H9 (cell line): ENCODE measurements at regions not wholly inside any gene's neighbourhood (a gene's known extent, or its start where the extent isn't known, plus 50 kb on each side); places are given as distances from the start of the nearest gene placed in this dataset.

ENCODE experiments used
- DNase-seq: peaks from one replicate; pipeline ENCODE4 v3.0.0-alpha.2; 2017
- H2AFZ ChIP-seq: one replicate; pipeline ENCODE4 v1.6.1; 2013; ENCODE audit warnings: mild to moderate bottlenecking, low read length, control low read depth, moderate library complexity
- H2AK5ac ChIP-seq: 2 replicates; pipeline ENCODE4 v1.6.1; 2013; ENCODE audit warnings: low read length, control low read depth, mixed read lengths; ENCODE audit not compliant: insufficient read length
- H2BK120ac ChIP-seq: one replicate; pipeline ENCODE4 v1.6.1; 2013; ENCODE audit warnings: low read depth, mild to moderate bottlenecking, low read length, control low read depth, inconsistent platforms; ENCODE audit not compliant: poor library complexity, severe bottlenecking
- H2BK12ac ChIP-seq: 2 replicates; pipeline ENCODE4 v1.6.1; 2013; ENCODE audit warnings: low read length, control low read depth, mixed read lengths, low read depth; ENCODE audit not compliant: insufficient read length
- H2BK15ac ChIP-seq: 2 replicates; pipeline ENCODE4 v1.6.1; 2013; ENCODE audit warnings: low read depth, low read length, control low read depth
- H2BK20ac ChIP-seq: one replicate; pipeline ENCODE4 v1.6.1; 2013; ENCODE audit warnings: low read depth, mild to moderate bottlenecking, low read length, control low read depth, inconsistent platforms; ENCODE audit not compliant: poor library complexity, severe bottlenecking
- H2BK5ac ChIP-seq: 2 replicates; pipeline ENCODE4 v1.6.1; 2013; ENCODE audit warnings: low read length, control low read depth, mixed read lengths; ENCODE audit not compliant: insufficient read length
- H3K14ac ChIP-seq: 2 replicates; pipeline ENCODE4 v1.6.1; 2013; ENCODE audit warnings: low read length, control low read depth; ENCODE audit not compliant: insufficient read depth
- H3K18ac ChIP-seq: 2 replicates; pipeline ENCODE4 v1.6.1; 2013; ENCODE audit warnings: low read depth, mild to moderate bottlenecking, mixed read lengths, low read length, control low read depth; ENCODE audit not compliant: insufficient read length
- H3K23ac ChIP-seq: 2 replicates; pipeline ENCODE4 v1.6.1; 2013; ENCODE audit warnings: low read length, control low read depth, mixed read lengths, low read depth; ENCODE audit not compliant: insufficient read length
- H3K23me2 ChIP-seq: 2 replicates; pipeline ENCODE4 v1.6.1; 2013; ENCODE audit warnings: low read depth, mild to moderate bottlenecking, mixed read lengths, low read length, control low read depth; ENCODE audit not compliant: insufficient read length, poor library complexity, severe bottlenecking
- H3K27ac ChIP-seq: 2 replicates; pipeline ENCODE4 v1.5.1; 2013; ENCODE audit warnings: low read length, control low read depth, mixed read lengths, low read depth; ENCODE audit not compliant: insufficient read length
- H3K27me3 ChIP-seq: 2 replicates; pipeline ENCODE4 v1.6.1; 2013; ENCODE audit warnings: low read length, control low read depth, inconsistent platforms; ENCODE audit not compliant: insufficient read depth
- H3K4ac ChIP-seq: 2 replicates; pipeline ENCODE4 v1.6.1; 2013; ENCODE audit warnings: low read depth, mild to moderate bottlenecking, control low read depth, inconsistent platforms, low read length, moderate library complexity
- H3K4me1 ChIP-seq: 2 replicates; pipeline ENCODE4 v1.6.1; 2013; ENCODE audit warnings: low read length, control low read depth, inconsistent platforms; ENCODE audit not compliant: insufficient read depth
- H3K4me2 ChIP-seq: 2 replicates; pipeline ENCODE4 v1.6.1; 2013; ENCODE audit warnings: low read length, control low read depth, mixed read lengths; ENCODE audit not compliant: insufficient read length, insufficient read depth
- H3K56ac ChIP-seq: 2 replicates; pipeline ENCODE4 v1.6.1; 2013; ENCODE audit warnings: low read depth, mild to moderate bottlenecking, mixed read lengths, low read length, control low read depth; ENCODE audit not compliant: insufficient read length
- H3K79me1 ChIP-seq: 2 replicates; pipeline ENCODE4 v1.6.1; 2013; ENCODE audit warnings: low read depth, mild to moderate bottlenecking, moderate library complexity, low read length, control low read depth, inconsistent platforms; ENCODE audit not compliant: insufficient read depth, poor library complexity, severe bottlenecking
- H3K79me2 ChIP-seq: 2 replicates; pipeline ENCODE4 v1.6.1; 2013; ENCODE audit warnings: low read length, control low read depth, inconsistent platforms; ENCODE audit not compliant: insufficient read depth
- H3K9ac ChIP-seq: 2 replicates; pipeline ENCODE4 v1.6.1; 2013; ENCODE audit warnings: low read length, control low read depth, mixed read lengths; ENCODE audit not compliant: insufficient read length; ENCODE audit errors: extremely low read depth
- H3K9me3 ChIP-seq: one replicate; pipeline ENCODE4 v1.6.1; 2013; ENCODE audit warnings: low read depth, low read length, inconsistent platforms; ENCODE audit not compliant: control insufficient read depth
- H3T11ph ChIP-seq: one replicate; pipeline ENCODE4 v1.6.1; 2013; ENCODE audit warnings: mild to moderate bottlenecking, low read length, control low read depth, inconsistent platforms
- H4K20me1 ChIP-seq: one replicate; pipeline ENCODE4 v1.6.1; 2013; ENCODE audit not compliant: control insufficient read depth, insufficient read length, insufficient read depth
- H4K5ac ChIP-seq: 2 replicates; pipeline ENCODE4 v1.6.1; 2013; ENCODE audit warnings: low read depth, mild to moderate bottlenecking, mixed read lengths, low read length, control low read depth; ENCODE audit not compliant: insufficient read length
- H4K8ac ChIP-seq: replicated peaks from 2 replicates; pipeline ENCODE4 v1.6.1; 2013; ENCODE audit warnings: low read length, control low read depth, mixed read lengths, low read depth; ENCODE audit not compliant: insufficient read length
- H4K91ac ChIP-seq: 2 replicates; pipeline ENCODE4 v1.6.1; 2013; ENCODE audit warnings: low read depth, mild to moderate bottlenecking, moderate library complexity, mixed read lengths, low read length, control low read depth; ENCODE audit not compliant: insufficient read length
- H3K27ac Mint-ChIP-seq, 3 experiments: 2 replicates in 2 of 3; 3 replicates in 1 of 3; pipeline ENCODE4 v1.8.0; 2020 to 2021; ENCODE audit warnings: mixed read lengths in 3 of 3, mild to moderate bottlenecking in 1 of 3, moderate library complexity in 1 of 3
- H3K27me3 Mint-ChIP-seq: 2 replicates; pipeline ENCODE4 v1.8.0; 2021; ENCODE audit warnings: low read depth, mild to moderate bottlenecking, moderate library complexity, mixed read lengths
- H3K36me3 Mint-ChIP-seq, 3 experiments: 2 replicates in 2 of 3; 3 replicates in 1 of 3; pipeline ENCODE4 v1.8.0; 2020 to 2021; ENCODE audit warnings: low read depth in 3 of 3, mixed read lengths in 3 of 3; ENCODE audit not compliant: insufficient read depth in 1 of 3
- H3K4me1 Mint-ChIP-seq, 2 experiments: 2 replicates each; pipeline ENCODE4 v1.8.0; 2020; ENCODE audit warnings: mixed read lengths in 2 of 2
- H3K4me3 Mint-ChIP-seq, 2 experiments: 2 replicates in 1 of 2; 3 replicates in 1 of 2; pipeline ENCODE4 v1.8.0; 2020 to 2021; ENCODE audit warnings: mild to moderate bottlenecking in 2 of 2, mixed read lengths in 2 of 2, moderate library complexity in 1 of 2
- H3K9me3 Mint-ChIP-seq, 2 experiments: 2 replicates in 1 of 2; 3 replicates in 1 of 2; pipeline ENCODE4 v1.8.0; 2020; ENCODE audit warnings: mild to moderate bottlenecking in 2 of 2, mixed read lengths in 2 of 2, moderate library complexity in 1 of 2
- CTCF ChIP-seq: fragments of 200-600 bp; sonication (generic); conservative IDR thresholded peaks from 3 replicates; pipeline ENCODE4 v1.8.0; 2021; ENCODE audit warnings: antibody characterized with exemption, mild to moderate bottlenecking
- WGBS: extraction: QIAGEN DNeasy Blood & Tissue Kit; methylation state at CpG from one replicate; pipeline ENCODE4 v1.1.7; 2013; ENCODE audit warnings: missing lambda C conversion rate, low lambda C conversion rate, mixed read lengths; ENCODE audit not compliant: insufficient read length; ENCODE audit errors: extremely low coverage; 5-methylcytosine and 5-hydroxymethylcytosine counted together

GRCh38 chr19:56900573-56901097, 60.1 kb upstream of the PEG3 start:
- Histone ChIP-seq H4K91ac (no peak overlapping the region), H3K9ac (no peak overlapping the region), H3K18ac (no peak overlapping the region), H3K4me1 (no peaks in the 10 kb centered on the region), H4K8ac (no peak overlapping the region), H2AK5ac (no peak overlapping the region), H2BK15ac (no peak overlapping the region), H2AFZ (no peak overlapping the region), H2BK20ac (no peak overlapping the region), H3K56ac (no peak overlapping the region), H2BK5ac (no peak overlapping the region), H3K27ac (no peak overlapping the region), H2BK120ac (no peak overlapping the region), H3K14ac (no peak overlapping the region), H3T11ph (no peak overlapping the region), H3K79me2 (no peaks in the 10 kb centered on the region), H3K23me2 (no peaks in the 10 kb centered on the region), H4K5ac (no peak overlapping the region), H3K23ac (no peak overlapping the region), H2BK12ac (no peak overlapping the region), H3K9me3 (peaks cover 83% of the 10 kb centered on the region), H3K79me1 (no peaks in the 10 kb centered on the region), H3K4ac (no peak overlapping the region), H3K4me2 (no peak overlapping the region), H3K27me3 (no peaks in the 10 kb centered on the region), H4K20me1 (no peaks in the 10 kb centered on the region)
- no peak overlapping the region for H3K4me3 Mint-ChIP-seq
- no peaks in the 10 kb centered on the region for H3K4me1 Mint-ChIP-seq
- no peak for DNase-seq
- WGBS, result no CpG with 5 or more reads among the region's 12 CpGs
- no peak overlapping the region for H3K27ac Mint-ChIP-seq
- peaks cover 8 to 38% (median 25%) of the 10 kb centered on the region in 3 experiments; a peak in 6 of 7 replicates for H3K36me3 Mint-ChIP-seq
- peaks cover 93% of the 10 kb centered on the region in 2 experiments for H3K9me3 Mint-ChIP-seq
- no peak for TF ChIP-seq CTCF
- H3K27me3 Mint-ChIP-seq, result no peaks in the 10 kb centered on the region; the same call in 1 of the 2 replicates
